NB4 (cell line): ENCODE measurements at regions not wholly inside any gene's neighbourhood (a gene's known extent, or its start where the extent isn't known, plus 50 kb on each side); places are given as distances from the start of the nearest gene placed in this dataset.
A peak's percentile ranks its signal among the peaks of the same experiment; 100 is the strongest.

ENCODE experiments used
- DNase-seq: peaks from one replicate; pipeline ENCODE4 v3.0.0; 2010; ENCODE audit warnings: low read depth
- H3K4me3 ChIP-seq: one replicate; pipeline ENCODE4 v1.5.1; 2011; ENCODE audit warnings: mild to moderate bottlenecking, low read depth, low read length, moderate library complexity
- MYC ChIP-seq: IDR thresholded peaks from 2 replicates; pipeline ENCODE4 v1.6.1; 2011; ENCODE audit warnings: low read depth, low read length
- POLR2A ChIP-seq: IDR thresholded peaks from 2 replicates; pipeline ENCODE4 v1.6.1; 2011; ENCODE audit warnings: mild to moderate bottlenecking; ENCODE audit not compliant: insufficient read length; ENCODE audit errors: extremely low read depth
- TF ChIP-seq, protein P1 (sequence below): IDR thresholded peaks from 2 replicates; pipeline ENCODE4 v1.6.1; 2011; ENCODE audit warnings: low read depth, low read length
- TF ChIP-seq, protein P2 (sequence below): IDR thresholded peaks from one replicate; pipeline ENCODE4 v1.5.1; 2012; ENCODE audit warnings: low read depth, low read length

DNA sequence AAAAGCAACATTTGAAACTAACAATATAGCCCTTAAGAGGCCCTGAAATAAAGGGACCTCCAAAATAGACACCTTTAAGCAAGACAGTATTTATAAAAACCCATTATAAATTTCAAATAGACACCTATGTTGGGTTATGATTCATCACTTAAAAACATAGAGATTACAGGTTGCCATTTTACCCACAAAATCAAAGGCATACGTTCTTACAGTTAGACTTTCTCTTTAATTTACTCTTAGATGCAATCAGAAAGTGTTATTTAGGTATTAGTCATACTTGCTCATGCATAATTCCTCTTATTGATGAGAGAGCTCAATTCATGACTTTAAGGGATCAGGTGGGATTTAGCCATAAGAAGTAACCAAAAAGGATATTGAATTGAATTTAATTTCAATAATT, 51.5 kb upstream of the TMEM200A start:
- H3K4me3 ChIP-seq: no peak overlapping the region
- DNase-seq: no peak
- TF ChIP-seq, protein P1, sequence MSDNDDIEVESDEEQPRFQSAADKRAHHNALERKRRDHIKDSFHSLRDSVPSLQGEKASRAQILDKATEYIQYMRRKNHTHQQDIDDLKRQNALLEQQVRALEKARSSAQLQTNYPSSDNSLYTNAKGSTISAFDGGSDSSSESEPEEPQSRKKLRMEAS: no peak
- TF ChIP-seq MYC (no peak), POLR2A (no peak)
- TF ChIP-seq, protein P2, sequence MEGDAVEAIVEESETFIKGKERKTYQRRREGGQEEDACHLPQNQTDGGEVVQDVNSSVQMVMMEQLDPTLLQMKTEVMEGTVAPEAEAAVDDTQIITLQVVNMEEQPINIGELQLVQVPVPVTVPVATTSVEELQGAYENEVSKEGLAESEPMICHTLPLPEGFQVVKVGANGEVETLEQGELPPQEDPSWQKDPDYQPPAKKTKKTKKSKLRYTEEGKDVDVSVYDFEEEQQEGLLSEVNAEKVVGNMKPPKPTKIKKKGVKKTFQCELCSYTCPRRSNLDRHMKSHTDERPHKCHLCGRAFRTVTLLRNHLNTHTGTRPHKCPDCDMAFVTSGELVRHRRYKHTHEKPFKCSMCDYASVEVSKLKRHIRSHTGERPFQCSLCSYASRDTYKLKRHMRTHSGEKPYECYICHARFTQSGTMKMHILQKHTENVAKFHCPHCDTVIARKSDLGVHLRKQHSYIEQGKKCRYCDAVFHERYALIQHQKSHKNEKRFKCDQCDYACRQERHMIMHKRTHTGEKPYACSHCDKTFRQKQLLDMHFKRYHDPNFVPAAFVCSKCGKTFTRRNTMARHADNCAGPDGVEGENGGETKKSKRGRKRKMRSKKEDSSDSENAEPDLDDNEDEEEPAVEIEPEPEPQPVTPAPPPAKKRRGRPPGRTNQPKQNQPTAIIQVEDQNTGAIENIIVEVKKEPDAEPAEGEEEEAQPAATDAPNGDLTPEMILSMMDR: no peak

DNA sequence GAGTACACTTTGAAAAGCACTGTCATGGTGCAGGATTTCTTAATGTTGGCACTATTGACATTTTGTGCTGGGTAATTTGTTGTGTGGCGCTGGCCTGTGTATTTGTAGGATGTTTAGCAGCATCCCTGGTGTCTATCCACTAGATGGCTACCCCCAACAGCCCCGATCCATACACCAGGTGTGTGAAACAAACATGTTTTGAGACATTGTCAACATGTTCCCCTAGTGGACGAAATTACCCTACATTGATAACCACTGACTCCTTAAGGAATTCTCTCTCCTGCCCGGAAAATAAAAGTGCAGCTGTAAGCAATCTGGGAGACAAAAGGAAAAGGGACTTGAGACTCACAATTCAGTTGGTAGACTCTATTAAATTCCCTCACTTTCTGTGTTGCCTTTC, 52.6 kb upstream of the TMEM200A start:
- DNase-seq: no peak

DNA sequence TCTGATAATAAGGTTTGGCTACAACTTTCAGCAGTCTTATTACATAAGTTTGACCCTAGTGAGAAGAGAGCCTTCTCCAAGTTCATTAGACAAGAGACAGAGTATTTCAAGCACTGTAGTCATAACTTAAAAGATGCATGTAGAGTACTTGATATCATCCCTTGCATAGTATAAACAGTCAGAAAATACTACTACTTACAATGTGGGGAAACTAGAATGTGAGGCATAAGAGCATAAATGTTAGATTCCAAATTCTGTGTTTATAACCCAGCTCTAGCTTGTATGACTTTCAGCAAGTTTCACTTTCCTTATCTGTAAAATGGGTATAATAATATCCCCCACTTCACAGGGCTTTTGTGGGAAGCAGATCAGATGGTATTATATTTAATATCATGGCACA, 56.8 kb upstream of the TMEM200A start:
- no peak for DNase-seq
- no peak overlapping the region for H3K4me3 ChIP-seq
- TF ChIP-seq, protein P1: no peak
- no peak for TF ChIP-seq MYC
- TF ChIP-seq, protein P2: no peak
- no peak for TF ChIP-seq POLR2A

More for the DNA sequence above, 52.6 kb upstream of the TMEM200A start:
- no peak overlapping the region for H3K4me3 ChIP-seq
- TF ChIP-seq POLR2A: no peak
- TF ChIP-seq MYC: no peak

DNA sequence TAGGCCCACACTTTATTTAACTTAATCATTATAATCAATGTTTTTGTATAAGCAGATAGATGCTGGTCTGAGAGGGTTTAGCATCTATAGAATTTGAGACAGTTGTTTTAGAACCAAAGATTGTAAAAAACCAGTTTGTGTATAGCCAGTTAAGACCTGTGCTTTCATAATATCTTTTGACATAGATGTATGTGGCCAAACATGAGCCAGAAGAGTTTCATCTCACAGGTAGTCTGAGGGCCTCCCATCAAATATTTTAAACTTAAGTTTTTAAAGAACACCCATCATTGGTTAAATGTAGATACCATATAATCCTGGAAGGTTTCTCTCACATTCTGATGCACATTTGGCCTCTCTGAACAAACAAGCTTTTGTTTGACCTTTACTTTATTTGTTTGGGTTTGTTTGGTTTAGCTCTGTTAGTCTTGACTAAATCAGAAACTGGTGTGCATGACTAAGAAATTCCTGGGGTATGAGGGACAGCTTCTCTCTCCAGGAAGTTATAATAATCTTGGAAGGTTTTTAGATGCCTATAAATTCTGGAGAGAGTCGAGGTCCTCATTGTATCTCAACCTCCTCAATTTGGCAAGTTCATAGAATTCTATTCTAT, 58.0 kb upstream of the TMEM200A start:
- H3K4me3 ChIP-seq: no peak overlapping the region
- no peak for DNase-seq
- TF ChIP-seq POLR2A: no peak
- TF ChIP-seq MYC: no peak
- TF ChIP-seq, protein P2: no peak
- TF ChIP-seq, protein P1: no peak

DNA sequence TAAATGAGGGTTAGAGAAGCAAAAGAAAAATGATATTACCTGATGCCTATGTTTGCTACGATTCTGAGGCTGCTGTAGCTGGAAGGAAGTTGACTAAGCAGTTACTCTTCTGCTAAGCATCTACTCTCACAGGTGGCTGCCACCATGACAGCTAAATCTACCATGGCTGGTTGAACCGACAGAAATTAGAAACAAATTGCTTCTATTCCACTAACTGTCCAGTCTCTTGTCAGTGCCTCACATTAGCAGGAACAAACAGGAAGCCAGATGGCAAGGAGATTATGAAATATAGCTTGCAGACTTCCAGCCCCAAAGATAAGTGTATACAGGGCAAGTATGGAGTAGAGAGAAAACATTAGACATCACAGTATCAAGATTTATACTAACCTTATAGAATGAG, 59.4 kb upstream of the TMEM200A start:
- TF ChIP-seq, protein P2: no peak
- TF ChIP-seq MYC (no peak), POLR2A (no peak)
- TF ChIP-seq, protein P1: no peak
- DNase-seq: peak; percentile 11
- H3K4me3 ChIP-seq: no peak overlapping the region

DNA sequence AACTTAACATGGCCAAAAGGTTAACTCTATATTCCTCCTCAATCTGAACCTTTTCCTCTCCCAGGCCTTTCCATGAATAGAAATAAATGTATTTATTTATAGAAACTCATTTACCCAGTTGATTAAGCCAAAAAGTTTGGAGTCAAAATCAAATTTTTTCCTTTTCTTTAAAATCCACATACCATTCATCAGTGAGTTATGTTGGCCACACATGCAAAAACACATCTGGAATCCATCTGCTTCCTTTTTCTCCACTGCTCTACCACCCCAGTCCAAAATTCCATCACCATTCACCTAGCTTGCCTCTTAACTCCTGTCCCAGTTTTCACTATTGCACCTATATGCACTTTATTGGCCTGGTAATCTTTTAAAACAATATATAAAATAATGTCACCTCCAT, 62.4 kb upstream of the TMEM200A start:
- H3K4me3 ChIP-seq: no peak overlapping the region
- DNase-seq: no peak
- TF ChIP-seq MYC (no peak), POLR2A (no peak)
- TF ChIP-seq, protein P2: no peak
